Skeletal muscle satellite cell (primary cell): ENCODE measurements at regions not wholly inside any gene's neighbourhood (a gene's known extent, or its start where the extent isn't known, plus 50 kb on each side); places are given as distances from the start of the nearest gene placed in this dataset.
"Not testable (repeated sequence)": the region's sequence is repeated elsewhere in the genome, so short reads cannot be mapped to it uniquely, and the experiment has no call there.

ENCODE experiments used
- H3K27me3 ChIP-seq: 2 replicates; pipeline ENCODE4 v1.7.0; 2013; ENCODE audit warnings: low read length; ENCODE audit not compliant: control insufficient read depth, insufficient read depth
- H3K36me3 ChIP-seq: 2 replicates; pipeline ENCODE4 v1.7.0; 2013; ENCODE audit warnings: mild to moderate bottlenecking, control low read depth, low read length; ENCODE audit not compliant: insufficient read depth
- H3K4me1 ChIP-seq: 2 replicates; pipeline ENCODE4 v1.7.0; 2013; ENCODE audit warnings: low read length; ENCODE audit not compliant: control insufficient read depth, insufficient read depth
- H3K4me2 ChIP-seq: 2 replicates; pipeline ENCODE4 v1.7.0; 2013; ENCODE audit warnings: mild to moderate bottlenecking, low read length
- H3K4me3 ChIP-seq: 2 replicates; pipeline ENCODE4 v1.7.0; 2013; ENCODE audit warnings: low read length
- H3K9ac ChIP-seq: 2 replicates; pipeline ENCODE4 v1.7.0; 2013; ENCODE audit warnings: mild to moderate bottlenecking, low read depth, low read length, moderate library complexity
- H3K9me3 ChIP-seq: replicated peaks from 2 replicates; pipeline ENCODE4 v1.7.0; 2013; ENCODE audit warnings: mild to moderate bottlenecking, control low read depth, low read length

DNA sequence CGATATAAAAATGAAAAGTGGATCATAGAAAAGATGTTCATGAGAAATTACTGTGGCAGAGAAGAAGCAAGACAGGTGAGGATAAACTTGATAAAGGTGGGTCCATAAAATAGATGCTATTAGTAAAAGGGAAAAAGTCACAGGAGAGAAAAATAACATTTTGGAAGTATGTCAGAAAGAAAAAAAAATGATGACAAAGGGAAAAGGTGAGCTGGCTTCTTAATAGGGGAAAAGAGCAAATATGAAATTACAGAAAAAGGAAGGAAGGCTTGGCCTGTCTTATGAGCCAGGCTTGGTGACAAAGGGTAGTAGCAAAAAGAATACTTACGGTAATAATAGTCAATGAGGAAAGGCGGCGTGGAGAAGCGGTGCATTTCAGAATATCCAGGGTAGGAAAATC is 386.1 kb downstream of the RWDD3 start:
- Histone ChIP-seq H3K9ac (no peak overlapping the region), H3K4me2 (no peak overlapping the region), H3K9me3 (no peaks in the 10 kb centered on the region), H3K4me1 (no peaks in the 10 kb centered on the region), H3K36me3 (no peaks in the 10 kb centered on the region), H3K27me3 (no peaks in the 10 kb centered on the region), H3K4me3 (no peak overlapping the region)

DNA sequence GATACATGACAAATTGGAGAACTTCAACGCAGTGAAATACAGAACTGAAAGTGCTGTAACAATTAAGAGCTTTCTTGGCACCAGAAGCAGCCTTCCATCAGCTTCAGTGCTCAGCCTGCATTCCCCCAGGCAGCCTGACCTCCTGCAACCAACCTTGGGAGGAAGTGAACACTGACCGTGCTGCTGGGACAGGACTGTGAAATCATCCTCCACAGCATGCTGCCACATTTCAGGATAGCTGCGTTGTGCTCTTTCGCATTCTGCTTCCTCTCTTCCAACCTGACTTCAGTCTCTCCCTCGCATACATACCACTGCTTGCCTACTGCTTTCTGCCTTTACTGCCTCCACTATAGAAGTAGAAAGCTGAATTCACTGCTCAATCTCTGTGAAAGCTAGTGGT is 388.6 kb downstream of the RWDD3 start:
- Histone ChIP-seq H3K4me1 (no peaks in the 10 kb centered on the region), H3K27me3 (no peaks in the 10 kb centered on the region), H3K4me3 (no peak overlapping the region), H3K4me2 (no peak overlapping the region), H3K9me3 (no peaks in the 10 kb centered on the region), H3K36me3 (no peaks in the 10 kb centered on the region), H3K9ac (no peak overlapping the region)

DNA sequence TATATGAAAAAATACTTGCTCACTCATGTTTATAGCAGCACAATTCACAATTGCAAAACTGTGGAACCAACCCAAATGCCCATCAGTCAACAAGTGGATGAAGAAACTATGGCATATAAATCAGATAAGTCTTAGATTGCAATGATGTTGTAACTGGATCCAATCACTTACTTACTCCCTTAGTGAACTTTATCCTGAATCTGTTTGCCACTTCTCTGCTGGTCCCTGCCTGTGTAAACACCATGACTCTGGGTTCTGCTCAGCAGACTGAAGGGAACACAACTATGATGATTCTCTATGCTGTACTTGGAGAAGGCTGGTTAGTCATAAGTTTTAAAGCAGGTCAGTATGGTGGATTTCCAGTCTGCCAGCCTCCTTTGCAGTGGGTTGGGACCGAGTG is 391.2 kb downstream of the RWDD3 start:
- Histone ChIP-seq H3K36me3 (no peaks in the 10 kb centered on the region), H3K9ac (no peak overlapping the region), H3K4me1 (no peaks in the 10 kb centered on the region), H3K9me3 (no peaks in the 10 kb centered on the region), H3K4me3 (no peak overlapping the region), H3K27me3 (no peaks in the 10 kb centered on the region), H3K4me2 (no peak overlapping the region)

DNA sequence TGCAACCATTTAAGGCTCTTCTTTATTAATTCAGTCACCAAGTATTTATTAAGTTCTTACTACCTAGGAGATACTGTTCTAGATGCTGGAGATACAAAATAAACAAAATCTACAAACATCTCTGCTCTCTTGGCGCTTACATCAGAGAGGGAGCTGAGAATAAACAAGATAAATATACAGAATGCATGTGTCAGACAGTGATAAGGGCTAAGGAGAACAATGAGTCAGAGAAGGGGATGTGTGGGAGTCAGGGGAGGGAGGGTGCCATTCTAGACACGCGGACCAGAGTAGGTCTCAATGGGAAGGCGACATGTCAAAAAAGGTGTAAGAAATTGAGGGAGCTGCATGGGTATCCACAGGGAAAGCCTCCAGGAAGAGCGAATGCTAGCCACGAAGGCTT is 393.2 kb downstream of the RWDD3 start:
- H3K36me3 ChIP-seq = no peaks in the 10 kb centered on the region
- H3K4me2 ChIP-seq = no peak overlapping the region
- H3K4me1 ChIP-seq = no peaks in the 10 kb centered on the region
- no peaks in the 10 kb centered on the region for H3K9me3 ChIP-seq
- no peaks in the 10 kb centered on the region for H3K27me3 ChIP-seq
- no peak overlapping the region for H3K9ac ChIP-seq
- H3K4me3 ChIP-seq = no peak overlapping the region

DNA sequence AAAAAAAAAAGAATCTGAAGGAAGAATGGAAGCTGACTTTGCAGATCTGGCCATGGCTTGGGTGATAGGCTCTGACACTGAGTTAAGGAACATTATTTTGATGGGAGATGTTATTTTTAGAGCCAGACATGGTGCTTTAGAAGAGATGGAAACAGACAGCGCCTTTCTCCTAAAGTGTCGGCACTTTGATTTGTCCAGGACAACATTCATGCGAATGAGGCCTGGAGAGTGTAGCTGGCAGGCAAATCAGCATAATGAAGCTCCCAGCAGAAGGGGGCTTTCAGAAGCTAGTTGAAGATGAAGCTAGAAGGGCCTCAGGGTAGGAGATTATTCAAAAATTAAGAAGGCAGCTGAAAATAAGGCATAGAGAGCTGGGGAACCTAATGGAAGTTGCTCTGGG is 397.7 kb downstream of the RWDD3 start:
- no peak overlapping the region for H3K4me2 ChIP-seq
- H3K9me3 ChIP-seq = no peaks in the 10 kb centered on the region
- no peaks in the 10 kb centered on the region for H3K4me1 ChIP-seq
- no peaks in the 10 kb centered on the region for H3K36me3 ChIP-seq
- no peak overlapping the region for H3K9ac ChIP-seq
- H3K27me3 ChIP-seq = no peaks in the 10 kb centered on the region
- H3K4me3 ChIP-seq = no peak overlapping the region

DNA sequence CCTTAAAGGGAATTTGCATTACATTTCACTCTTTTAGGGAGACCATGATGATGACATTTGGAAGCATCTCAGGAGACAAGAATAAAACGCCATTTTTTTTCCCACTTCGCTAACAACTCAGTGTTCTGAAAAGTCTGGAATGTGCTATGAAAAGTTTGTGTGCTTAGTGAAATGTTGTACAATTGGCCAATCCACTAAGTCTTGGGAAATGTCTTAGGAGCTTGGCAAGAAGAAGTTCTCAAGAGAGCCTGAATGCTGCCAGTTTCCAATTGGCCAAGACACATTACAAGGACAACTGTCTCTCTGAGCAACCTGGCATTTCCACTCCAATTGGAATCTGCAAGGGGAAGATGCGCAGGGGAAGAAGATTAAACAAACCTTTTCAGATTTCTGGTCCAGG is 401.8 kb downstream of the RWDD3 start:
- H3K9me3 ChIP-seq = no peaks in the 10 kb centered on the region
- no peak overlapping the region for H3K4me2 ChIP-seq
- no peaks in the 10 kb centered on the region for H3K36me3 ChIP-seq
- H3K4me3 ChIP-seq = no peak overlapping the region
- H3K27me3 ChIP-seq = no peaks in the 10 kb centered on the region
- H3K9ac ChIP-seq = no peak overlapping the region
- H3K4me1 ChIP-seq = no peaks in the 10 kb centered on the region

DNA sequence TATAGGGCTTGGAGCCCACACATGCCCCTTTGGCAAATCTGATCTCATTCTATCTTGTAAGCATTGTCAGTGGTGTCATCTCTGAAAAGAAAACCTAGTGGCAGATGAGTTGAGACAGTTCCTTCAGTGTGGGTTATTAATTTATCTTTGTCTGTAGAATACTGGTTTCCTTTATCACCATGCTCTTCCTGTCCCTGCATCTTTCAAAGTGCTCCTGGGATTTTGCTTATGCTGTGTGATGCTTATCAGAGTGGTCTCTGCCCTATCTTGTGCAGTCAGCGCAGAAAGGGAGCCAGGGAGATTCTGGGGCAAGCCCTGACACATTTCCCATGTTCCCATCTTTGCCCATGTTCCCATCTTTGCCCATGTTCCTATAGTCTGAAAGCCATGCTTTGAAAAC is 402.9 kb downstream of the RWDD3 start:
- H3K36me3 ChIP-seq = no peaks in the 10 kb centered on the region
- no peaks in the 10 kb centered on the region for H3K4me1 ChIP-seq
- no peak overlapping the region for H3K4me3 ChIP-seq
- no peak overlapping the region for H3K9ac ChIP-seq
- no peaks in the 10 kb centered on the region for H3K9me3 ChIP-seq
- H3K4me2 ChIP-seq = no peak overlapping the region
- H3K27me3 ChIP-seq = no peaks in the 10 kb centered on the region

DNA sequence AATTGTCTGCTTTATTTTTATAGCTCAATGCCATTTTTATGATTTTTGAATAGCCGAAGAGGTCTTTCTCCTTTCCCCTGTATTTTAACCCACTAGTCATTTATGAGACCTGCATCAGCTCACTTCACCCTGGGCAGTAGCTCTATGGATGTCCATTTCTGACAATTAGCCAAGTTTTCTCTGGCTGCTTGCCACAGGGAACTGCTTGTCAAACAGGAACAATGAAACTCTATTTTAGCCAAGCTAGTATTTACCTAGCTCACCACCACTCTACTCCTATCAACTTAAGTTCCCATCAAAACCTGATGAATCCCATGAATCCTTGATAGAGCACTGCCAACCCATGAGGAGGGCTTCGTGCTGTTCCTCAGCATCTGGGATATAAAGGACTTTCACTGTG is 406.7 kb downstream of the RWDD3 start:
- Histone ChIP-seq H3K4me3 (no peak overlapping the region), H3K4me2 (no peak overlapping the region), H3K9me3 (peaks cover 3% of the 10 kb centered on the region), H3K9ac (no peak overlapping the region), H3K27me3 (no peaks in the 10 kb centered on the region), H3K4me1 (no peaks in the 10 kb centered on the region), H3K36me3 (no peaks in the 10 kb centered on the region)

DNA sequence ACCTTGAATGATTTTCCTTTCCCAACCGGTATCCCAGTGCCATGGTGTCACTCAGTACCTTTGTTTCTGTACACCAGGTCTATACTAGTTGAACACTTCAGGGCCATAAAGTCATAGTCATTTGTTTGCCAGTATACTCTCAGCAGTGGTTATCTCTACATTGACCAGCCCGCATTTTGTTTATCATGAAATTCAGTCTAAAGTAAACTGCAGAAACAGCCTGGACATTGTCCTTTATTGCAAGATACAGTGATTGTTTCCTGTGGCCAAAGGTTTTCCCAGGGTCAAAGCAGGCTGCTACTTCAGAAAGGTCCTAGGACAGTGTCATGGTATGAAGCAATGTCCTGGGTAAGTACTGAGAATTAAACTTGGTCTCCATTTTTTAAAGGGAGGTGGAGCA is 407.4 kb downstream of the RWDD3 start:
- Histone ChIP-seq H3K36me3 (no peaks in the 10 kb centered on the region), H3K4me2 (no peak overlapping the region), H3K4me3 (no peak overlapping the region), H3K27me3 (no peaks in the 10 kb centered on the region), H3K9me3 (peaks cover 3% of the 10 kb centered on the region), H3K4me1 (no peaks in the 10 kb centered on the region), H3K9ac (no peak overlapping the region)

DNA sequence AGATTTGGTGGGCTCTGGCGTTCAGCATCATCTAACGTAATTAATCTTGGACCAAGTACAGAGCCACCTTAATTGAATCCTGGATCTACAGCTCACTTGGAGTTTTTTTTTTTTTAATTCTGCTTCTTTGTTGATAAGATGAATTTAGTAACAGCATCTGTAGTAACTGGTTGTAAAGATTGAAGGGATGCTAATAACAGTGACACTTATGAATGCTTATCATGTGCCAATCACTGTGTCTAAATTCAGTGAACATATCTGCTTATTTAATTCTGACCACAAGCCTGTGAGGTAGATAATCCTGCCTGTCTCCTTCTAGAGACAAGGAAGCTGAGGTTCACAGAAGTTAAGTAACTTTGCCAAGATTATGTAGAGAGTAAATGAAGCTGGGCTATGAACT is 408.0 kb downstream of the RWDD3 start:
- Histone ChIP-seq H3K27me3 (no peaks in the 10 kb centered on the region), H3K4me3 (no peak overlapping the region), H3K9ac (no peak overlapping the region), H3K4me2 (no peak overlapping the region), H3K36me3 (no peaks in the 10 kb centered on the region), H3K4me1 (no peaks in the 10 kb centered on the region), H3K9me3 (peaks cover 3% of the 10 kb centered on the region)

DNA sequence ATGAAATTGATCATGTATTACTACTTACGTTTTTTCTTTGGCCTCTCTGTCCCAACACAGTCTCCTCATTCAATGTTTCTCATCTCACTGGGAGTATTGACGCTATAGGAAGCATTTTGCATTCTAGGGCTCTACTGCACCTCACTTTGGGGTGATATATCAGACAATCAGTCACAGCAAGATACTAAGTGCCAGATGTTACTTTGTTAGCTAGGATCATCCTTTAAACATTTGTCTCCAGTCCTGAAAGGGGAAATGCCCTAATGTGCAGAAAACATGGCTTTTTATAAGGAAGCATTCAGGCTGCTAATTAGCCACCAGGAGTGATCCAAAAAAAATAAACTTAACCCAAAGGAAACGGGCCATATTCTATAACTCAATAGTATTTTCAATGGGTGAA is 409.1 kb downstream of the RWDD3 start:
- Histone ChIP-seq H3K36me3 (no peaks in the 10 kb centered on the region), H3K4me1 (no peaks in the 10 kb centered on the region), H3K27me3 (no peaks in the 10 kb centered on the region)

DNA sequence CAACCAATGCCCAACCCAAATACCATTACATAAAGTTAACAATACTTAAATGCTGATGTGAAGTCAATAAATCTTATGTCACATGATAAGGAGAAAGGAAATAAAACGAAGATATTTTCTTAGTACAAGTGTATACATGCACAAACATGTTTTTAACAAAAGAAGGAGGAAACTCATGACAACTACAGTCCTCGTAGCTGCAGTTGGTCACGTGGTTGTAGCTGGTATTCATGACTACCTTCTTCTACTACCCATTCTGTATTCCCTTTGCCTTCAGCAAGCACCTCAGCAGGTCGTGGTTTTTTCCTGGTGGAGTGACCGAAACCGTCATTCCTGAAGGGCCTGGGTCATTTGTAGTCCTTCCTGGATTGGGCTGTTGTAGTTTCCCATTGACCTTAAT is 411.1 kb downstream of the RWDD3 start:
- not testable (repeated sequence) for H3K4me2 ChIP-seq, H3K9ac ChIP-seq, H3K9me3 ChIP-seq, H3K4me1 ChIP-seq, H3K4me3 ChIP-seq, H3K36me3 ChIP-seq, H3K27me3 ChIP-seq

More for the DNA sequence above, 409.1 kb downstream of the RWDD3 start:
- peaks cover 3% of the 10 kb centered on the region for H3K9me3 ChIP-seq
- no peak overlapping the region for H3K9ac ChIP-seq
- H3K4me3 ChIP-seq = no peak overlapping the region
- H3K4me2 ChIP-seq = no peak overlapping the region

DNA sequence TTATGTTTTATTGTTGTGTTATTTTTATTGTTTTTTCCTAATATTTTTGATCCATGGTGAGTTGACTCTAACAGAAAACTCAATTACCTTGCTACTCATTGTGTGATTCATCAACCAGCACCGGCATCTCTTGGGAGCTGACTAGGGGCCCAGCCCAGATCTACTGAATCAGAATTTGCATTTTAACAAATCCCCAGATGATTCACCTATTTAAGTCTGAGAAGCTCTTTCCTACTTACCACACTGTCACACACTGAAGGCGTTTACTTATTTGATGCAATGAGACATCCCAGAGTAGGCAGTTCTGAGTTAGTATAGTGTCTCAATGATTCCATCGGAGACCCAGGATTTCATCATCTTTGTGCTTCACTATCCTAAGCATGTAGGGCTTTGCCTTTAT is 416.6 kb downstream of the RWDD3 start:
- no peaks in the 10 kb centered on the region for H3K9me3 ChIP-seq
- H3K9ac ChIP-seq = no peak overlapping the region
- no peak overlapping the region for H3K4me2 ChIP-seq
- H3K4me3 ChIP-seq = no peak overlapping the region
- H3K4me1 ChIP-seq = no peaks in the 10 kb centered on the region
- H3K36me3 ChIP-seq = no peaks in the 10 kb centered on the region
- H3K27me3 ChIP-seq = no peaks in the 10 kb centered on the region
